ENCODE measurements at regions not wholly inside any gene's neighbourhood (a gene's known extent, or its start where the extent isn't known, plus 50 kb on each side); places are given as distances from the start of the nearest gene placed in this dataset.

- Mint-ChIP-seq H3K36me3 (ENCODE audit: low read depth) (no peaks in the 10 kb centered on the region), H3K27me3 (ENCODE audit: low read depth, poor library complexity) (peaks cover 6% of the 10 kb centered on the region), H3K4me1 (no peaks in the 10 kb centered on the region), H3K27ac (no peak overlapping the region), H3K4me3 (no peak overlapping the region), H3K9me3 (no peaks in the 10 kb centered on the region)
- DNase-seq = no peak
- no peak for TF ChIP-seq CTCF (IDR thresholded peaks at IDR 0.05)
These were observed 622.1 kb downstream of the METTL15 start for GRCh38 chr11:28730336-28730735.

GRCh38 chr11:28729339-28729738 is 621.2 kb downstream of the METTL15 start:
- H3K4me1 Mint-ChIP-seq = no peaks in the 10 kb centered on the region
- no peak overlapping the region for H3K4me3 Mint-ChIP-seq
- DNase-seq = no peak
- no peak for TF ChIP-seq CTCF (IDR thresholded peaks at IDR 0.05)
- peaks cover 6% of the 10 kb centered on the region for H3K27me3 Mint-ChIP-seq (ENCODE audit: low read depth, poor library complexity)
- H3K36me3 Mint-ChIP-seq (ENCODE audit: low read depth) = no peaks in the 10 kb centered on the region
- no peak overlapping the region for H3K27ac Mint-ChIP-seq
- no peaks in the 10 kb centered on the region for H3K9me3 Mint-ChIP-seq

GRCh38 chr11:28728666-28729065 is 620.5 kb downstream of the METTL15 start:
- Mint-ChIP-seq H3K27ac (no peak overlapping the region), H3K36me3 (ENCODE audit: low read depth) (no peaks in the 10 kb centered on the region), H3K4me1 (no peaks in the 10 kb centered on the region), H3K4me3 (no peak overlapping the region), H3K27me3 (ENCODE audit: low read depth, poor library complexity) (peaks cover 2% of the 10 kb centered on the region), H3K9me3 (no peaks in the 10 kb centered on the region)
- no peak for TF ChIP-seq CTCF (IDR thresholded peaks at IDR 0.05)
- no peak for DNase-seq

- no peaks in the 10 kb centered on the region for H3K4me1 Mint-ChIP-seq
- no peaks in the 10 kb centered on the region for H3K36me3 Mint-ChIP-seq (ENCODE audit: low read depth)
- H3K4me3 Mint-ChIP-seq = no peak overlapping the region
- no peaks in the 10 kb centered on the region for H3K27me3 Mint-ChIP-seq (ENCODE audit: low read depth, poor library complexity)
- H3K9me3 Mint-ChIP-seq = no peaks in the 10 kb centered on the region
- no peak for TF ChIP-seq CTCF (IDR thresholded peaks at IDR 0.05)
- H3K27ac Mint-ChIP-seq = no peak overlapping the region
- DNase-seq = no peak
These were observed 619.1 kb downstream of the METTL15 start for GRCh38 chr11:28727254-28727653.

- Mint-ChIP-seq H3K27ac (no peak overlapping the region), H3K36me3 (ENCODE audit: low read depth) (no peaks in the 10 kb centered on the region), H3K27me3 (ENCODE audit: low read depth, poor library complexity) (no peaks in the 10 kb centered on the region), H3K4me3 (no peak overlapping the region), H3K9me3 (no peaks in the 10 kb centered on the region), H3K4me1 (no peaks in the 10 kb centered on the region)
- DNase-seq = no peak
- TF ChIP-seq CTCF (IDR thresholded peaks at IDR 0.05) = no peak
These were observed 618.2 kb downstream of the METTL15 start for GRCh38 chr11:28726432-28726831.

- Mint-ChIP-seq H3K9me3 (no peaks in the 10 kb centered on the region), H3K4me1 (no peaks in the 10 kb centered on the region), H3K27ac (no peak overlapping the region), H3K27me3 (ENCODE audit: low read depth, poor library complexity) (no peaks in the 10 kb centered on the region), H3K4me3 (no peak overlapping the region), H3K36me3 (ENCODE audit: low read depth) (no peaks in the 10 kb centered on the region)
- no peak for DNase-seq
- TF ChIP-seq CTCF (IDR thresholded peaks at IDR 0.05) = no peak
These were observed 607.5 kb downstream of the METTL15 start for GRCh38 chr11:28715726-28716125.

Data from nephron progenitor cell (in vitro differentiated cells).